ENCODE measurements at regions not wholly inside any gene's neighbourhood (a gene's known extent, or its start where the extent isn't known, plus 50 kb on each side); places are given as distances from the start of the nearest gene placed in this dataset.

GRCh38 chr11:122538060-122538459 is 117.5 kb upstream of the UBASH3B start:
- no peak for TF ChIP-seq EP300 (IDR thresholded peaks at IDR 0.05)
- TF ChIP-seq, protein P1, sequence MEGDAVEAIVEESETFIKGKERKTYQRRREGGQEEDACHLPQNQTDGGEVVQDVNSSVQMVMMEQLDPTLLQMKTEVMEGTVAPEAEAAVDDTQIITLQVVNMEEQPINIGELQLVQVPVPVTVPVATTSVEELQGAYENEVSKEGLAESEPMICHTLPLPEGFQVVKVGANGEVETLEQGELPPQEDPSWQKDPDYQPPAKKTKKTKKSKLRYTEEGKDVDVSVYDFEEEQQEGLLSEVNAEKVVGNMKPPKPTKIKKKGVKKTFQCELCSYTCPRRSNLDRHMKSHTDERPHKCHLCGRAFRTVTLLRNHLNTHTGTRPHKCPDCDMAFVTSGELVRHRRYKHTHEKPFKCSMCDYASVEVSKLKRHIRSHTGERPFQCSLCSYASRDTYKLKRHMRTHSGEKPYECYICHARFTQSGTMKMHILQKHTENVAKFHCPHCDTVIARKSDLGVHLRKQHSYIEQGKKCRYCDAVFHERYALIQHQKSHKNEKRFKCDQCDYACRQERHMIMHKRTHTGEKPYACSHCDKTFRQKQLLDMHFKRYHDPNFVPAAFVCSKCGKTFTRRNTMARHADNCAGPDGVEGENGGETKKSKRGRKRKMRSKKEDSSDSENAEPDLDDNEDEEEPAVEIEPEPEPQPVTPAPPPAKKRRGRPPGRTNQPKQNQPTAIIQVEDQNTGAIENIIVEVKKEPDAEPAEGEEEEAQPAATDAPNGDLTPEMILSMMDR (IDR thresholded peaks at IDR 0.05): no peak
